GM12878 (cell line): ENCODE measurements at regions not wholly inside any gene's neighbourhood (a gene's known extent, or its start where the extent isn't known, plus 50 kb on each side); places are given as distances from the start of the nearest gene placed in this dataset.

Experiments
- ATAC-seq: fragments of 200-7000 bp; cut with Tn5 transposase; 3 replicates; pipeline ENCODE4 v1.9.1; 2020; ENCODE audit warnings: mild to moderate bottlenecking, moderate library complexity
- BruUV-seq: library from RNA; stranded (reverse); fragments of 400-500 nt; replicated peaks from 2 replicates; lab custom pipeline; 2021; lab: Mats Ljungman, UMichigan
- CTCF ChIA-PET: fragments of 300-600 bp; sonication (Branson Sonifier 250); formaldehyde crosslinking; extraction: SDS; loops from one replicate; lab custom pipeline; 2021; ENCODE audit warnings: inconsistent platforms; lab: Yijun Ruan, JAX
- POLR2A ChIA-PET: fragments of 350-600 bp; formaldehyde crosslinking; extraction: SDS; loops from one replicate; lab custom pipeline; 2021; ENCODE audit warnings: inconsistent platforms; lab: Charles Lee
- RAD21 ChIA-PET: fragments of 300-600 bp; sonication (Branson Sonifier 250); formaldehyde crosslinking; loops from one replicate; lab custom pipeline; 2023; ENCODE audit warnings: antibody characterized with exemption; ENCODE audit not compliant: unreplicated experiment; lab: Charles Lee
- SMC1A ChIA-PET: fragments of 300-600 bp; sonication (Branson Sonifier 250); formaldehyde crosslinking; loops from one replicate; lab custom pipeline; 2023; ENCODE audit not compliant: unreplicated experiment, uncharacterized antibody; lab: Charles Lee
- DNase-seq: peaks from one replicate; pipeline ENCODE4 v3.0.0-alpha.2; 2011; ENCODE audit warnings: low read depth, low spot score
- FAIRE-seq: peaks from 3 replicates; lab custom pipeline; 2011; peaks lifted over from hg19 to GRCh38; lab: Jason Lieb, UNC
- H2AFZ ChIP-seq: 2 replicates; pipeline ENCODE4 v1.6.0; 2011; ENCODE audit warnings: low read depth, low read length, control low read depth; ENCODE audit not compliant: control insufficient read depth
- H3K27ac ChIP-seq: 2 replicates; pipeline ENCODE4 v1.5.1; 2011; ENCODE audit warnings: control low read depth; ENCODE audit not compliant: control insufficient read depth, insufficient read depth
- H3K27me3 ChIP-seq, 2 experiments: replicated peaks in 1 of 2; 2 replicates each; pipeline versions ENCODE4 v1.6.0 to v1.6.1; 2011; ENCODE audit warnings: low read length in 1 of 2; ENCODE audit not compliant: control insufficient read depth in 2 of 2, insufficient read depth in 2 of 2
- H3K36me3 ChIP-seq, 2 experiments: 2 replicates each; pipeline ENCODE4 v1.5.1; 2011; ENCODE audit warnings: low read length in 1 of 2; ENCODE audit not compliant: control insufficient read depth in 2 of 2, insufficient read depth in 2 of 2
- H3K4me1 ChIP-seq: 2 replicates; pipeline ENCODE4 v1.6.1; 2011; ENCODE audit warnings: mild to moderate bottlenecking, low read length, moderate library complexity, mixed read lengths; ENCODE audit not compliant: control insufficient read depth, insufficient read depth
- H3K4me2 ChIP-seq: 2 replicates; pipeline ENCODE4 v1.6.0; 2011; ENCODE audit warnings: control low read depth; ENCODE audit not compliant: control insufficient read depth, insufficient read depth
- H3K4me3 ChIP-seq: fragments of 200-600 bp; sonication (generic); 2 replicates; pipeline ENCODE4 v1.5.1; 2016
- H3K79me2 ChIP-seq: 2 replicates; pipeline ENCODE4 v1.6.0; 2011; ENCODE audit warnings: low read length; ENCODE audit not compliant: control insufficient read depth, insufficient read depth
- H3K9ac ChIP-seq: 2 replicates; pipeline ENCODE4 v1.8.0; 2011; ENCODE audit warnings: low read length, control low read depth, mixed read lengths; ENCODE audit not compliant: control insufficient read depth, insufficient read depth
- H3K9me3 ChIP-seq: replicated peaks from 3 replicates; pipeline ENCODE4 v1.5.1; 2011; ENCODE audit warnings: mild to moderate bottlenecking, low read length; ENCODE audit not compliant: control insufficient read depth, insufficient read depth
- H4K20me1 ChIP-seq: 2 replicates; pipeline ENCODE4 v1.6.0; 2011; ENCODE audit not compliant: control insufficient read depth, insufficient read depth
- HDAC6 ChIP-seq: fragments of 200-600 bp; sonication (generic); IDR thresholded peaks from one replicate; pipeline ENCODE4 v1.8.0; 2017; ENCODE audit warnings: antibody characterized with exemption; ENCODE audit not compliant: unreplicated experiment
- MEF2A ChIP-seq: IDR thresholded peaks from 2 replicates; pipeline ENCODE4 v1.6.1; 2011; ENCODE audit warnings: low read depth, mild to moderate bottlenecking, low read length, moderate library complexity; ENCODE audit not compliant: insufficient read depth
- POLR2A ChIP-seq: IDR thresholded peaks from 2 replicates; pipeline ENCODE4 v1.6.1; 2011; ENCODE audit warnings: low read depth, mild to moderate bottlenecking, low read length
- SIX5 ChIP-seq: IDR thresholded peaks from 2 replicates; pipeline ENCODE4 v1.6.1; 2011; ENCODE audit warnings: mild to moderate bottlenecking, low read depth, low read length, moderate library complexity; ENCODE audit not compliant: severe bottlenecking
- SREBF2 ChIP-seq: IDR thresholded peaks from 2 replicates; pipeline ENCODE4 v1.6.1; 2012; ENCODE audit warnings: mild to moderate bottlenecking, low read length
- SRF ChIP-seq, 2 experiments: IDR thresholded peaks; 2 replicates each; pipeline ENCODE4 v1.6.1; 2011; ENCODE audit warnings: low read depth in 2 of 2, low read length in 2 of 2, mild to moderate bottlenecking in 1 of 2, moderate library complexity in 1 of 2
- TCF12 ChIP-seq: IDR thresholded peaks from 2 replicates; pipeline ENCODE4 v1.6.1; 2011; ENCODE audit warnings: low read depth, mild to moderate bottlenecking, low read length
- WGBS: methylation state at CpG from one replicate; pipeline ENCODE4 v1.1.6; 2016; ENCODE audit warnings: low lambda C conversion rate; ENCODE audit not compliant: insufficient replicate concordance, insufficient coverage; ENCODE audit errors: missing lambda C conversion rate; 5-methylcytosine and 5-hydroxymethylcytosine counted together
- in situ Hi-C: fragments of 300-500 bp; cut with MboI; formaldehyde crosslinking; loops from 9 replicates; pipeline ENCODE4 v1.14.3; 2018; ENCODE audit warnings: mixed read lengths
- intact Hi-C: fragments of 100-400 bp; cut with micrococcal nuclease; formaldehyde crosslinking; loops from one replicate; pipeline ENCODE4 v1.14.2; 2022; ENCODE audit not compliant: unreplicated experiment
- TF ChIP-seq, protein P1 (sequence below): fragments of 450-650 bp; IDR thresholded peaks from 2 replicates; pipeline ENCODE4 v1.6.1; 2016; ENCODE audit warnings: mild to moderate bottlenecking, moderate library complexity, borderline replicate concordance
- TF ChIP-seq, protein P2 (sequence below): IDR thresholded peaks from 2 replicates; pipeline ENCODE4 v1.6.1; 2011; ENCODE audit warnings: mild to moderate bottlenecking, low read depth, low read length, moderate library complexity; ENCODE audit not compliant: insufficient replicate concordance
- TF ChIP-seq, protein P3 (sequence below): fragments of 450-650 bp; IDR thresholded peaks from 2 replicates; pipeline ENCODE4 v1.6.1; 2016; ENCODE audit warnings: mild to moderate bottlenecking

DNA sequence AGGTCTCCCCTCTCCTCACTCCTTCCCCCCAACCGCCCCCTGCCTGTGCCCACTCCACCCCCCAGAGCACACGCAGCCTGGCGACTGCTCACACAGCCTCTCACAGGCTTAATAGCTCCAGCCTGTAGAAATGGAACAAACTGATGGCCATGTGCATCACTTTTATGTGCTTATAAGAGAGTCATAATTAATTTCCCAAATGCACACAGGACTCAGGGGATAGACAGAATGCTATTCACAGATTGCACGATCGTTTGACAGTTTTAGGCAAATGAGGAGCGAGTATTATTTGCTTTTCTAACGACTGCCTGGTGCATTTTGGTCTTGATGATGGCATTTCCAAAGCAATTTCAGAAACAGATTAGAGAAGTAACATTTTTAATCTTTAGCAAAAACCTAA is 97.7 kb upstream of the VSTM2B start:
- no peak for FAIRE-seq
- ChIA-PET CTCF (no interaction called here), POLR2A (no interaction called here), SMC1A (no interaction called here), RAD21 (no interaction called here)
- DNase-seq, result no peak
- TF ChIP-seq MEF2A (no peak), SRF (IDR thresholded peaks at IDR 0.05; ENCODE audit: low read depth in 2 of 2, low read length in 2 of 2) (no peak), POLR2A (no peak), HDAC6 (no peak)
- no peaks in the 10 kb centered on the region for H3K36me3 ChIP-seq
- WGBS, result 41% methylated on average over 4 of the region's 7 CpGs
- no peaks in the 10 kb centered on the region; the same call in 2 of the 3 replicates for H3K9me3 ChIP-seq
- no peak overlapping the region for H3K4me2 ChIP-seq
- no peak overlapping the region for H3K9ac ChIP-seq
- H4K20me1 ChIP-seq, result no peaks in the 10 kb centered on the region
- intact Hi-C loops (no loop called here), in situ Hi-C loops (no loop called here)
- no peaks in the 10 kb centered on the region for H3K4me1 ChIP-seq
- no peak overlapping the region for H3K27ac ChIP-seq
- H3K4me3 ChIP-seq, result no peak overlapping the region
- no peaks in the 10 kb centered on the region for H3K79me2 ChIP-seq
- no peak for ATAC-seq
- H2AFZ ChIP-seq, result no peak overlapping the region
- no TSS peak for BruUV-seq
- no peaks in the 10 kb centered on the region for H3K27me3 ChIP-seq

DNA sequence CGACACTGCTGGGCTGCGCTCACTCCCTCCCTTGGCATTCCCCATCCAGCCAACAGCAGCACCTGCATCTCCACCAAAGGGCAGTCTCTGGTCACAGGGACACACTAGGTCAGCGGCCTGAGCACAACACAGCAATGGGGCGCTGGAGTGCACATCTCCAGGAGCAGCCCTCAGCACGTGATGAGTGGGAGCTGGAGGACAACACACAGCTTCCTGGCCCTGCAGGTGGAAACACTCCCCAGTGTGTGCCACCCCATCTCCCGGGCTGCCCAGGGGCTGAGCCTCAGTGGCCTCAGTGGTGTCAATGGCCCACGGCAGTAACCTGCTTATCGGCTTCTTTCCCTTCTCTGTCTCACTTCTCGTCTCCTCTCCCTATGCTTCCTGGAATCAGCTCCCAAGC is 96.8 kb upstream of the VSTM2B start:
- no peak overlapping the region for H3K4me2 ChIP-seq
- TF ChIP-seq SREBF2, result no peak
- TF ChIP-seq TCF12, result no peak
- TF ChIP-seq, protein P1, sequence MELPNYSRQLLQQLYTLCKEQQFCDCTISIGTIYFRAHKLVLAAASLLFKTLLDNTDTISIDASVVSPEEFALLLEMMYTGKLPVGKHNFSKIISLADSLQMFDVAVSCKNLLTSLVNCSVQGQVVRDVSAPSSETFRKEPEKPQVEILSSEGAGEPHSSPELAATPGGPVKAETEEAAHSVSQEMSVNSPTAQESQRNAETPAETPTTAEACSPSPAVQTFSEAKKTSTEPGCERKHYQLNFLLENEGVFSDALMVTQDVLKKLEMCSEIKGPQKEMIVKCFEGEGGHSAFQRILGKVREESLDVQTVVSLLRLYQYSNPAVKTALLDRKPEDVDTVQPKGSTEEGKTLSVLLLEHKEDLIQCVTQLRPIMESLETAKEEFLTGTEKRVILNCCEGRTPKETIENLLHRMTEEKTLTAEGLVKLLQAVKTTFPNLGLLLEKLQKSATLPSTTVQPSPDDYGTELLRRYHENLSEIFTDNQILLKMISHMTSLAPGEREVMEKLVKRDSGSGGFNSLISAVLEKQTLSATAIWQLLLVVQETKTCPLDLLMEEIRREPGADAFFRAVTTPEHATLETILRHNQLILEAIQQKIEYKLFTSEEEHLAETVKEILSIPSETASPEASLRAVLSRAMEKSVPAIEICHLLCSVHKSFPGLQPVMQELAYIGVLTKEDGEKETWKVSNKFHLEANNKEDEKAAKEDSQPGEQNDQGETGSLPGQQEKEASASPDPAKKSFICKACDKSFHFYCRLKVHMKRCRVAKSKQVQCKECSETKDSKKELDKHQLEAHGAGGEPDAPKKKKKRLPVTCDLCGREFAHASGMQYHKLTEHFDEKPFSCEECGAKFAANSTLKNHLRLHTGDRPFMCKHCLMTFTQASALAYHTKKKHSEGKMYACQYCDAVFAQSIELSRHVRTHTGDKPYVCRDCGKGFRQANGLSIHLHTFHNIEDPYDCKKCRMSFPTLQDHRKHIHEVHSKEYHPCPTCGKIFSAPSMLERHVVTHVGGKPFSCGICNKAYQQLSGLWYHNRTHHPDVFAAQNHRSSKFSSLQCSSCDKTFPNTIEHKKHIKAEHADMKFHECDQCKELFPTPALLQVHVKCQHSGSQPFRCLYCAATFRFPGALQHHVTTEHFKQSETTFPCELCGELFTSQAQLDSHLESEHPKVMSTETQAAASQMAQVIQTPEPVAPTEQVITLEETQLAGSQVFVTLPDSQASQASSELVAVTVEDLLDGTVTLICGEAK, result no peak
- TF ChIP-seq, protein P2, sequence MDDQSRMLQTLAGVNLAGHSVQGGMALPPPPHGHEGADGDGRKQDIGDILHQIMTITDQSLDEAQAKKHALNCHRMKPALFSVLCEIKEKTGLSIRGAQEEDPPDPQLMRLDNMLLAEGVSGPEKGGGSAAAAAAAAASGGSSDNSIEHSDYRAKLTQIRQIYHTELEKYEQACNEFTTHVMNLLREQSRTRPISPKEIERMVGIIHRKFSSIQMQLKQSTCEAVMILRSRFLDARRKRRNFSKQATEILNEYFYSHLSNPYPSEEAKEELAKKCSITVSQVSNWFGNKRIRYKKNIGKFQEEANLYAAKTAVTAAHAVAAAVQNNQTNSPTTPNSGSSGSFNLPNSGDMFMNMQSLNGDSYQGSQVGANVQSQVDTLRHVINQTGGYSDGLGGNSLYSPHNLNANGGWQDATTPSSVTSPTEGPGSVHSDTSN, result no peak
- TF ChIP-seq, protein P3, sequence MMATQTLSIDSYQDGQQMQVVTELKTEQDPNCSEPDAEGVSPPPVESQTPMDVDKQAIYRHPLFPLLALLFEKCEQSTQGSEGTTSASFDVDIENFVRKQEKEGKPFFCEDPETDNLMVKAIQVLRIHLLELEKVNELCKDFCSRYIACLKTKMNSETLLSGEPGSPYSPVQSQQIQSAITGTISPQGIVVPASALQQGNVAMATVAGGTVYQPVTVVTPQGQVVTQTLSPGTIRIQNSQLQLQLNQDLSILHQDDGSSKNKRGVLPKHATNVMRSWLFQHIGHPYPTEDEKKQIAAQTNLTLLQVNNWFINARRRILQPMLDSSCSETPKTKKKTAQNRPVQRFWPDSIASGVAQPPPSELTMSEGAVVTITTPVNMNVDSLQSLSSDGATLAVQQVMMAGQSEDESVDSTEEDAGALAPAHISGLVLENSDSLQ, result no peak
- no peak for TF ChIP-seq SIX5

More for the DNA sequence above, 96.8 kb upstream of the VSTM2B start:
- WGBS, result 9% methylated on average over 9 of the region's 9 CpGs
- SMC1A ChIA-PET, result no interaction called here
- intact Hi-C loops, result no loop called here
- Histone ChIP-seq H3K79me2 (no peaks in the 10 kb centered on the region), H3K27me3 (no peaks in the 10 kb centered on the region), H4K20me1 (no peaks in the 10 kb centered on the region), H3K36me3 (no peaks in the 10 kb centered on the region), H3K4me1 (no peaks in the 10 kb centered on the region), H3K9ac (no peak overlapping the region), H3K9me3 (no peaks in the 10 kb centered on the region; the same call in 2 of the 3 replicates), H3K27ac (no peak overlapping the region), H3K4me3 (no peak overlapping the region), H2AFZ (no peak overlapping the region)
- no TSS peak for BruUV-seq
- FAIRE-seq, result no peak
- no peak for DNase-seq
- POLR2A ChIA-PET, result no interaction called here
- CTCF ChIA-PET, result no interaction called here
- RAD21 ChIA-PET, result no interaction called here
- ATAC-seq, result no peak
- in situ Hi-C loops, result no loop called here
